Right forelimb (tissue), 1 donor: ENCODE measurements at regions not wholly inside any gene's neighbourhood (a gene's known extent, or its start where the extent isn't known, plus 50 kb on each side); places are given as distances from the start of the nearest gene placed in this dataset.

Experiments used
- DNase-seq: peaks from one replicate; pipeline ENCODE4 v3.0.0-alpha.2; 2018

DNA sequence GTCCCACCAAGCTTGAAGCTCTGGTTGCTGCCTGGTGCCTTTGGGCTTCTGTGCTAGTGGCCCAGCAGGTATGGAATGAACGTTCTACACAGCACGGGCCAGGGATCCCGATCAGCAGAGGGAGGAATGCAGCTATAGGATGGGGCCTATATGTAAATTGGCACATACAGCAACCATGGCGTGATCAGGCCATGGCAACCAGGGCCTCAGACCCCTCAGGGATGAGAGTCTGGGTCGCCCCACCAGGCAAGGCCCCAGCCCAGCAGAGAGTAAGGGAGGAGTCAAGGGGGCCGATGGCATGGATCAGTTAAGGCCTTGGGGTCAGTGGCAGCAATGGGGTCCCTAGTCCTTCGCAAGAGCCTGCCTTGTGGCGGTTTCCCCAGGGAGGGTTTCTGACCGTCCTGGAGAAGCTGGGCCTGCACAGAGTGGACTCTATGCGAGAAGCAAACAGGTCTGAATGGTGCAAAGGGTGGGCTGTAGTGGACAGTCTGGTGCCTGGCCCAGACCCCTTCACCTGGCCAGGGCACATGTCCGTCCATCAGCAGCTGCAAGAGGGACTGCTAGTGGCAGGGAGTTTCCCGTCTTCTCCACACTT, 98.2 kb upstream of the SLC22A11 start:
- peak; percentile 33 for DNase-seq

DNA sequence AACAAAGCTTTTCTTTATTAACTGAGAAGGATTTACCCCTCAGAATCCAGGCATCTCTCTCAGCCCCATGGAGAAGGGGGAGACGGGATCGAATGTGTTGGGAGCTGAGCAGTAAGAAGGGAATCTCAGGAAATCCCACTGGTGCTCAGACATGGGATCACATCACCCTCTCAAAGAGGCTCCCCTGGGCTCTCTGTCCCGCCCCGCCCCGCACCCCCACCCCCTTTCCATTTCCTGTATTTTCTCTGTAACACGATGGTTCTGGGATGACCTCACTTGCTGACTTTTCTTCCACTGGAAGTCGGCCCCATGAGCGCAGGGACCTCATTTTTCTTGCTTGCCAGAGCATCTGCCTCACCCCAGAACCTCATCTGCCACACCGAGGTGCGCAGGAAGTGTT, 96.7 kb upstream of the SLC22A11 start:
- peak; percentile 47 for DNase-seq

GRCh38 chr11:64459609-64460008, 96.1 kb upstream of the SLC22A11 start:
- peak; percentile 19 for DNase-seq

GRCh38 chr11:64461081-64461480, 94.7 kb upstream of the SLC22A11 start:
- peak; percentile 10 for DNase-seq

- peak; percentile 11 for DNase-seq
Measured at GRCh38 chr11:64466115-64466718, 89.5 kb upstream of the SLC22A11 start.

DNA sequence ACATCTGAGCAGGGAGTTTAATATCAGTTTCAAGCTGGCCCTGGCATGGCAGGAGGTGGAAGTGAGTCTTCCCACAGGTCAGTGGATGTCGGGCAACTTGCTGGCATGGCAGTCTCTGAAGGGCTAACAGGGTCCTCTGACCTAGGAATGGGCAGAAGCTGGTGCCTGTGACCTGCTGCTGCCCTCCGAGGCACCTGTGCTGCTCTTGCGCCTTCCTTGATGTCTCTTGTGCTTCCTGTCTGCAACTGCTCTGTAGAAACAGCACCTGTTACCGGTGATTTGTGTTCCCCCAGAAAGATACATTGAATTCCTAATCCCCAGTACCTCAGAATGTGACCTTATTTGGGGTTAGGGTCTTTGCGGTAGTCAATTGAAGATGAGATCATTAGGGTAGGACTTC, 86.5 kb upstream of the SLC22A11 start:
- no peak for DNase-seq

- no peak for DNase-seq
Measured at GRCh38 chr11:64472593-64473455, 82.9 kb upstream of the SLC22A11 start.

- DNase-seq, result no peak
Measured at GRCh38 chr11:64474680-64475079, 81.1 kb upstream of the SLC22A11 start.

DNA sequence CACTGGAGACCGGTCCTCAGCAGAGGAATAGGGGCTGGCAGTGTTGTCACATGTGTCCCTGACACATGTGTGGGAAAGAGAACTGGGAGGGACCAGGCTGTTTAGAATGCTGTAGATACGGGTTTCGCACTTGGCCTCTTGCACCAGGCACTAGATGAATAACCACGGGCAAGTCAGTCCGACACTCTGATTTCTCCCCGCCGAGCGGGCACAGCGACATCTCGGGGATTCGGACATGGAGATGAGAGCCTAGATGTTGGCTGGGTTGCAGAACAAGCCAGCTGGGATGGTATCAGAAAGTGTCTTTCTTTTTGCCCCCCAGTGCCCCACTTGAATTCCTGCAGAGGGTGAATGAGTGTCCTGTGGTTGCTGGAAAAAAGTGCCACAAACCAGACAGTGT, 80.6 kb upstream of the SLC22A11 start:
- DNase-seq, result no peak

DNA sequence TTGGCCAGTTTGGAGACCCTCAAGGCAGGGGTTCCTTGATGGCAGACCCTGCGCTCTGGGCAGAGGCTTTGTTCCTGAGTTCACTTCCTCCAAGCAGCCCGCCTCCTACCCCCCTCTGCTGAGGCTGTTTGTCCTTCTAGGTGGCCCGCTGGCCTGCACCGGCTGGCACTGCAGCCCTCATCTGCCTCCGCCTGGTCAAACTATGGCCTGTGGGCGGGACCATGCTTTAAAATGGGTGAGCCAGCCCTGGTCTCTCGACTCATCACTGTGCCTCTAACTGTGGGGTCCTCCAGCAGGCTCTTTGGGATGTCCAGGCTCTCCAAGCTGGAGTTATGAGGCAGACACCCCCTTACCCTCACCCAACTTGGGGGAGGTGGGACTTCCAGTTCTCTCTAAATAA, 78.9 kb upstream of the SLC22A11 start:
- no peak for DNase-seq

DNA sequence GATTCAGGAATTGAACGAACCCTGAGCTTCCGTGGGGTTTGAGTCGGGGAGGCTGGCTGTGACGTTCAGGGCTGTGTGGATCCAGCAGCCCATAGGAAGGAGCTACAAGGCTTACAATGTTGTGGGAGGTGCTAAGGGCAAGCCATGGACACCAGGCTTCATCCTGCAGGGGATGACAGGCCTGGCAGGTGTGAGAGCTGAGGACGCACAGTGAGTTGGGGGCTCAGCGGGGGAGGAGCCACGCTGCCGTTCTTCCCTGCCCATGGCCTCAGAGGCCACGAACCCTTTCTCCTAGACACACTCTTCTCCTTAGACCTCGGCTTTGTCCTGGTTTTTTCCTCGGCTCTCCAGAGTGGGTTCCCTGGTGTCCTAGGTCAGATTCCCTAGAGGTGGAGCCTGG, 78.1 kb upstream of the SLC22A11 start:
- DNase-seq, result no peak

DNA sequence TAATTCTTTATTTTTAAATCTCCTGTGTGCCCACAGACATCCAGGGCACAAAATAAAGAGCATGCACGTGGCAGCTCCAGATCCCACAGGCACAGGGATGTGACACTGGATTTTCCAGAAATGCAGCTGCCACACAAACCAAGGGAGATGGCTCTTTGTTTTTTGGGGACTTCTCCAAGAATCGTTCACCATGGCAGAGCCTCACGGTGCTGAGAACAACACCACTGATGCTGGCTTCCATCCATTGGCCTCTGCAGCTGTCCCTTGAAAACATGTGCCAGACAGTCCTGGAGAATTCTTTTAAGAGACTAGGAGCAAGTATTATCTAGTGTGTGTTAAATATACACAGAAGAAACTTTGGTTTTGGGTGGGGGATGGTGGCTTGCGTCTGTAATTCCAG, 73.2 kb upstream of the SLC22A11 start:
- no peak for DNase-seq

- DNase-seq, result no peak
Measured at GRCh38 chr11:64484191-64485022, 71.3 kb upstream of the SLC22A11 start.

GRCh38 chr11:64485074-64485473, 70.7 kb upstream of the SLC22A11 start:
- no peak for DNase-seq

DNA sequence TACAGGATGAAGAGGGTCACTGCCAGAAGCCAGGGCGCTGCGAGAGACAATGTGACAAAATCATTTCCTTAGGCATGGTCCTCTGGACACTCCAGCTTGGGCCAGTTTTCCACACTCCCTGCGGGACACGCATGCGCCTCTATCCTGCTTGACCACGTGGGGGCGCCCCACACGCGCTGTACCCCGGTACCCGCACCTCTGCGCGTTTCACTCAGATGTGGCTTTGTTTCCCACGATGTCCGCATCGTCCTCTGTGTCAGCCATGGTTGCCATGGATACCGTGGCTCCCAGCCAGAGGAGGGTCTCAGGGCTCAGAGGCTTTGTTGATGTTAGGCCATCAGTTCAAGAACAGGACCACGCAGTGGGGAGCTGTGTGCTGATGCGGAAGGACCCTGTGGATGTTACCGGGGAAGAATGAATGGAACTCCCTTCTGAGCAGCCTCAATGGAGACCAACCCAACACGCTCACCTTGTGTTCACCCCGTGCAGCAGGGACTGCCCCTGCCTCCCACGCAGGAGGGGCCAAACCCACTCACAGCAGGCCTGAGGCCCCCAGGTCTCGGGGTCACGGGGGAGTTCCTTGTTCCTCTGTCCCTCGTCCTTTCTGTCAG, 65.8 kb upstream of the SLC22A11 start:
- DNase-seq, result peak; percentile 46

GRCh38 chr11:64490562-64491216, 65.1 kb upstream of the SLC22A11 start:
- no peak for DNase-seq

DNA sequence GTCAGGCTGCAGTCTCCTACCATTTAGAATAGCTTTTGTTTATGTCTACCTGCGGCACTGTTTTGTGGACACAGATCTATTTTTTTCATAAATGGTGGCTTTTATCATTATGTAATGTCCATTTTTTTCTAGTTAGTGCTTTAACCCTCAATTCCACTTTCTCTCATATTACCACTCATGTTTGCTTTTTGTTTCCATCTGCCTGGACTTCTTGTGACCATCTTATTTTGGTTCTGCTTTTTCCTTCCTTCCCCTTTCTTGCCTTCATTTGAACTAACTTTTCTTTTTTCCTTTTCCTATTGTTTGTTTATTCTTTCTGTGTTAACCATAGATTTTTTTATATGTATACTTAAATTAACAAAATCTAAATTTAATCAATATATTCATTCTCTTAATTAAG, 63.2 kb upstream of the SLC22A11 start:
- no peak for DNase-seq

DNA sequence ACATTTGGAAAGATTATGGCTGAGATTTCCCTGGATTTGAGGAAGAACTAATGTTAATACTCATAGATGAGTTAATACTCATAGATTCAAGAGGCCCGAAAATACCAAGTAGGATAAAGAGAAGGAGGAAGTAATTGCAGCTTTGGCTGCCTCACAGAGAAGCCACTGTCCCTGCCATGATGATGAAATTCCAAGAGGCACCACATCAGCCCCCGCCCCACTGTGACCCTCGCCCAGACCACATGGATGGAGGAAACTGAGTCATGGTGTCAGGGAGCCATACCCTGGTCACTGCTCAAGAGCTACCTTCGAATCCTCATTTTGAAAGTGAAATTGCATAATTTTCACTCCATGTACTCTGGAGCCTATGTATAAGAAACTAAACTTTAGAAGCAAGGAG, 57.6 kb upstream of the SLC22A11 start:
- DNase-seq, result no peak

- DNase-seq, result no peak
Measured at GRCh38 chr11:64499261-64500004, 56.3 kb upstream of the SLC22A11 start.

- DNase-seq, result no peak
Measured at GRCh38 chr11:64500176-64501013, 55.3 kb upstream of the SLC22A11 start.
